GM18861 (cell line): ENCODE measurements at regions not wholly inside any gene's neighbourhood (a gene's known extent, or its start where the extent isn't known, plus 50 kb on each side); places are given as distances from the start of the nearest gene placed in this dataset.

Source experiments
- ATAC-seq: cut with Tn5 transposase; IDR thresholded peaks from one replicate; pipeline ENCODE4 v1.9.1; 2021; ENCODE audit not compliant: unreplicated experiment

DNA sequence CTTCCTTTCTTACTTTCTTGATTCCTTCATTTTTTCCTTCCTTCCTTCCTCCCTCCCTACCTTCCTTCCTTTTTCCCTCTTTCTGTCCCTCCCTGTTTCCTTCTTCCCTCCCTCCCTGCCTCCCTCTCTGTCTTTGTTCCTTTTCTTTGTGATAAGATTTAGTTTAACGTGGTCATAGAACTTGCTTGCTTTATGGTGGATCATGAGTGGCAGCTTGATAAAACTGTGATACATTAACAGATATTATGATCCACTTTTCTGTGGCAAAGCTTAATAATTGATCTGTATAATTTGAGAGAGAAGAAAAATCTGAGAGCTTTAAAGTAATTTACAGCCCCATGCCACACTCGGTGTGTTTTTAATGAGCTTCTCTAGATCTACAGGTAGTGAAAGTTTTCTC lies 280.5 kb downstream of the RNF144B start:
- no peak for ATAC-seq

DNA sequence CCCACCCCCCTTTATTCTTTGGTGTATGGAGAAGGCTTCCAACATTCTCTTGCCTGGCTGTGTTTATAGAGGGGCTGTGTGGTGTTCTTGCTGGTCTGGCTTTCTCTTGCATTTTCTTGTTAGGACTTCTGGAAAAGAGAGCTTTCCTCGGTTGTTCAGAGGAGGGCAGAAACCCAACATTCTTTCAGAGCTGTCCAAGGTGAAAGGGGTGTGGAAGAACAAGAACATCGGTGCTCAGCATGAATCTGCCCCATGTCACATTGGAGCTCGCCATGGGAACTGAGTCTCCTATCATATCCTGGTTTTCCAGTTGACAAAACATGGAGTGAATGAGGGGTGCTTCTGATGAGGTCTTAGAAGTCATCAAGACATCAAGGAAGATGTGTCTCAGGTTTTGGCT lies 281.8 kb downstream of the RNF144B start:
- ATAC-seq: no peak

GRCh38 chr6:18672852-18673251 lies 285.7 kb downstream of the RNF144B start:
- no peak for ATAC-seq

DNA sequence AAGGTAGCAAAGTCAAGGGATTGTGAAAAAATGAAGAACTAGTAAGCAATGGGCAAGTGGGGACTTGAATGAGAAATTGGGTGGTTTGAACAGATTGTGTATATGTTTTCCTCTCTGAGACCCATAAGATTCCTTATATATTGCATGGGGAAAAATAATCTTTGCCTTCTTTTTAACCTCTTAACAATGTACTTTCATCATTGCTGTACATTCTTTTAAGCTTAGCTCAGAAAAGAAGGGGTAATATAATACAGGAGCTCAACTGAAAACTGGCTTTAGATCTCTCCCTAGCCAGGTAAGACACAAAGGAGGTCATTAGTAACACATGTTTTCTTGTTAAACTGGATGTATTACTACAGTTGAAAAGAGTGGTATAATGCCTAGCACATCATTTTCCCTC lies 287.2 kb downstream of the RNF144B start:
- ATAC-seq: no peak

GRCh38 chr6:18675881-18676280 lies 288.7 kb downstream of the RNF144B start:
- ATAC-seq: no peak

DNA sequence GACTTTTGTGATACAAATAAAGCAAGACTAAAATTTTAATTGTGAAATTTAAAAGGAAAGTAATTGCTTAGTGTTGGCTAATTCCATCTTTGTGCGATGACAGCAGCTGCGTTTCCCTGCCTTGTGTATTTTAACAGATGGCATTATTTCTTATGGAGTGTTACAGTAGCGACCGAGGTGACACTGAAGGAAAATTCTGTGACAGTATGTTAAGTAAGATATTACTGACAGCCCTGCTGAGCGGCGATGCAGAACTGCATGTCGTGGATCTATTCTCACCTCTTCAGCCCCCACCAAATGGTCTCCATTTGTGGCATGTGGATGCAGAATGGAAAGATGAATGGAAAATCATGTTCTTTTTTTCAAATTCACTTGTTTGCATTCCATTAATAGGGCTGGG lies 289.4 kb downstream of the RNF144B start:
- ATAC-seq: no peak

GRCh38 chr6:18680842-18681241 lies 293.7 kb downstream of the RNF144B start:
- no peak for ATAC-seq

- ATAC-seq: no peak
Measured at GRCh38 chr6:18681832-18682503, 294.8 kb downstream of the RNF144B start.

DNA sequence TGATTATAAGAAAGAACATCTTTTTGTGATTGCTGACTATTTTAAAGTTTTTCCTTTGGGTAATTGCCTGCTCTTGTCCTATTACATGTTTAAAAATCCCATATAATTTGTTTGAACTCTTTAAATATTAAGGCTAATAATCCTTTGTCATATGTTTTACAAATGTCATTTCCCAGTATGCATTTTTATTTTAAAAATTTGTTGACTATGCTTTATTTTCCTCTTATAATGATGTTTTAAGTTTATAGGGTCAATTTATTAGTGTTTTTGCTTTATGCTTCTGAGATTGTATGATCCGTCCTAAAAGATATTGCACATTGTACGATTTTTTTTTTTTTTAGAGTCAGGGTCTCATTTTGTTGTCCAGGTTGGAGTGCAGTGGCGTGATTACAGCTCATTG lies 297.2 kb downstream of the RNF144B start:
- ATAC-seq: no peak

- no peak for ATAC-seq
Measured at GRCh38 chr6:18692929-18693685, 306.0 kb downstream of the RNF144B start.

- no peak for ATAC-seq
Measured at GRCh38 chr6:18693881-18694280, 306.7 kb downstream of the RNF144B start.

GRCh38 chr6:18703546-18703945 lies 316.4 kb downstream of the RNF144B start:
- no peak for ATAC-seq

GRCh38 chr6:18707714-18708439 lies 320.7 kb downstream of the RNF144B start:
- ATAC-seq: no peak

DNA sequence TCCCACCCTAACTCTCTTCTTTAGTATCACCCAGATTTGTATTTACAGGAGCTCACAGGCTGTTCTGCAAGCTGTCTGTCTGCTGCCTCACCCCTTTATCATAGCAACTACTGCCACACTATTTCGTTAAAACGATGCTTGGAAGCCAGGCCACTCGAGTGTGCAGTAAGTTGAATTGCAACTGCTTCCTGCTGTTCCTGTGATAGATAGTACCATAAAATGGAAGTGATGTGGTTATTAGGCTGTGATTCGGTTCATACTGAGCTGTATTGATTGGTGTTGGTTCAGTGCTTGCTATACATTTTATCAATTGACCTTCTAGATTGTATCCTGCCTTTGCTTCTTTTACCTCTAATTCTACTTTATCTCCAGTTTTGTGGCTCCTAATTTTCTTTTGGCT lies 325.4 kb downstream of the RNF144B start:
- ATAC-seq: no peak

GRCh38 chr6:18720075-18720474 lies 332.9 kb downstream of the RNF144B start:
- no peak for ATAC-seq

DNA sequence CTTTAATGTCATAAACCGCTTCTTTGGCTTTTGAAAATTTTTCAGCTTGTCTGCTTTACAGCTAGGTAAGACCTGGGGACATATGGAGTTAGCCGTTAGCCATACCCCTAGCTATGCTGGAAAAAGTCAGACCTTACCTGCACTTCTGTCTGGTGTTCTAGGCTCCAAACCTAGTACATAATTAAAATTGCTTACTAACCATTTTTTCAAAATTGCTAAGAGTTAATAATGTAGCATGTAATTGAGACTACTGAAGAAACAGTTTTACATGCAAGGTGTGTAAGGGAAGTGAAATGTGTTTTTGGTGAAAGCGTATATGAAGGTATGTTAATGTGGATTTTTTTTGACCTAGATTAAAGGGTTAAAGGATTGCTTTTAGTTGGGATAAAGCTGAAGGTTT lies 336.9 kb downstream of the RNF144B start:
- no peak for ATAC-seq

- ATAC-seq: no peak
Measured at GRCh38 chr6:18725449-18725848, 338.3 kb downstream of the RNF144B start.

GRCh38 chr6:18733921-18734550 lies 346.9 kb downstream of the RNF144B start:
- ATAC-seq: no peak

- ATAC-seq: no peak
Measured at GRCh38 chr6:18741741-18742140, 354.6 kb downstream of the RNF144B start.

- ATAC-seq: no peak
Measured at GRCh38 chr6:18742406-18742805, 355.3 kb downstream of the RNF144B start.

GRCh38 chr6:18746727-18747126 lies 359.6 kb downstream of the RNF144B start:
- ATAC-seq: no peak

GRCh38 chr6:18748314-18748713 lies 361.2 kb downstream of the RNF144B start:
- no peak for ATAC-seq
